NT2/D1 (cell line): ENCODE measurements at regions not wholly inside any gene's neighbourhood (a gene's known extent, or its start where the extent isn't known, plus 50 kb on each side); places are given as distances from the start of the nearest gene placed in this dataset.

Experiments
- SUZ12 ChIP-seq: IDR thresholded peaks from 2 replicates; pipeline ENCODE4 v1.6.1; 2011; ENCODE audit not compliant: insufficient read length, insufficient read depth; ENCODE audit errors: extremely low read depth
- YY1 ChIP-seq: IDR thresholded peaks from 2 replicates; pipeline ENCODE4 v1.6.1; 2011; ENCODE audit not compliant: insufficient read length, insufficient read depth
- ZNF274 ChIP-seq: IDR thresholded peaks from 2 replicates; pipeline ENCODE4 v1.6.1; 2011; ENCODE audit warnings: mild to moderate bottlenecking, low read depth, low read length

GRCh38 chr3:182726258-182727142 lies 66.8 kb upstream of the ATP11B start:
- no peak for TF ChIP-seq ZNF274
- no peak for TF ChIP-seq SUZ12
- no peak for TF ChIP-seq YY1
